MG63 (cell line): ENCODE measurements at regions not wholly inside any gene's neighbourhood (a gene's known extent, or its start where the extent isn't known, plus 50 kb on each side); places are given as distances from the start of the nearest gene placed in this dataset.

ENCODE experiments used
- DNase-seq: peaks from one replicate; pipeline ENCODE4 v3.0.0-alpha.2; 2020
- H3K27me3 ChIP-seq: fragments of 250-450 bp; sonication (Bioruptor Pico); 2 replicates; pipeline ENCODE4 v1.5.1; 2020; ENCODE audit warnings: mild to moderate bottlenecking, moderate library complexity
- H3K36me3 ChIP-seq: fragments of 250-450 bp; sonication (Bioruptor Pico); 2 replicates; pipeline ENCODE4 v1.5.1; 2020; ENCODE audit warnings: mild to moderate bottlenecking, moderate library complexity
- H3K4me3 ChIP-seq: fragments of 250-450 bp; sonication (Bioruptor Pico); 2 replicates; pipeline ENCODE4 v1.5.1; 2020; ENCODE audit warnings: mild to moderate bottlenecking, moderate library complexity
- H3K9me3 ChIP-seq: fragments of 250-450 bp; sonication (Bioruptor Pico); 2 replicates; pipeline ENCODE4 v1.5.1; 2020; ENCODE audit warnings: mild to moderate bottlenecking, moderate library complexity

DNA sequence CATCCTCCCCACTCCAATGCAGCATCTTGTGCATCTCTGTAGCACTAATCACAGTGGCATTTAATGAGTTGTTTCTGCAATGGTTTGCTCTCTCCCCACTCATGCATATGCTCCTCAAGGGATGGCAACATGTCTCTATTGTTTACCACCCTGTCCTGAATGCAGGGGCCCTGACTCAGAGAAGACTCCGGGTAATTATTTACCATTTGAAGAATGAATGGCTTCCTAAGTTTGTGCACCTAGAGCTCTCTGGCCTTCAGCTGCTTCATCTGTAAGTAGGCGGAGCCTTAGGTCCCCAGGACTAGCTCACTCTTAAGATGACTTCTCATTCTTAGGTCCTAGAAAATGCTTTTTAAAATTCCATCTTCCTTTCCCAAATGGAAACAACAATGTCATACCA, 63.7 kb upstream of the IGSF21 start:
- no peak overlapping the region for H3K4me3 ChIP-seq
- no peak for DNase-seq

GRCh38 chr1:18045203-18045602, 62.4 kb upstream of the IGSF21 start:
- H3K9me3 ChIP-seq, result no peaks in the 10 kb centered on the region
- H3K36me3 ChIP-seq, result no peaks in the 10 kb centered on the region
- H3K27me3 ChIP-seq, result no peaks in the 10 kb centered on the region
- no peak overlapping the region for H3K4me3 ChIP-seq
- no peak for DNase-seq

More for the DNA sequence above, 63.7 kb upstream of the IGSF21 start:
- Histone ChIP-seq H3K36me3 (no peaks in the 10 kb centered on the region), H3K9me3 (no peaks in the 10 kb centered on the region), H3K27me3 (no peaks in the 10 kb centered on the region; the same call in 1 of the 2 replicates)

DNA sequence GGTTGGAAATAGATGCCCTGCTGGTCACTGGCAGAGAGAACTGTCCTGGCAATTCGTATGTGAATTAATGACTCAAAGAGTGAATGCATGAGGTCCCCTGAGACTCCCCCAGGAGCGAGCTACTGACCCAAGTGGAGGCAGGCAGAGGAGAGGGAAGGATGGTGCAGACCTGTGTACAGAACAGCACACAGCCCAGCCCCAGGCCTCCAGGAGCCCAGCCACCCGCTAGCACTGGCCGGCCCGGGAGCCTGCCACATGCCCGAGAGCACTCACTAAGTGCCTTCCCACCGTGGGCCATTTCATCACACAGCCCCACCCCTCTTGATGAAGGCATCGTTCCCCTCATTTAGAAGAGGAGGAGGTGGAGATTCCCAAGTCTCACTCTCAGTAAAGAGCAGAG, 62.0 kb upstream of the IGSF21 start:
- no peak overlapping the region for H3K4me3 ChIP-seq
- H3K36me3 ChIP-seq, result no peaks in the 10 kb centered on the region
- no peaks in the 10 kb centered on the region for H3K9me3 ChIP-seq
- no peak for DNase-seq
- H3K27me3 ChIP-seq, result no peaks in the 10 kb centered on the region

- H3K27me3 ChIP-seq, result no peaks in the 10 kb centered on the region
These were observed 60.5 kb upstream of the IGSF21 start for GRCh38 chr1:18047122-18047521.

GRCh38 chr1:18049228-18049627, 58.4 kb upstream of the IGSF21 start:
- Histone ChIP-seq H3K9me3 (no peaks in the 10 kb centered on the region), H3K4me3 (no peak overlapping the region), H3K27me3 (peaks cover 2% of the 10 kb centered on the region; the same call in 1 of the 2 replicates), H3K36me3 (no peaks in the 10 kb centered on the region)
- DNase-seq, result no peak

More at GRCh38 chr1:18047122-18047521, 60.5 kb upstream of the IGSF21 start:
- Histone ChIP-seq H3K36me3 (no peaks in the 10 kb centered on the region), H3K9me3 (no peaks in the 10 kb centered on the region), H3K4me3 (no peak overlapping the region)
- DNase-seq, result no peak

DNA sequence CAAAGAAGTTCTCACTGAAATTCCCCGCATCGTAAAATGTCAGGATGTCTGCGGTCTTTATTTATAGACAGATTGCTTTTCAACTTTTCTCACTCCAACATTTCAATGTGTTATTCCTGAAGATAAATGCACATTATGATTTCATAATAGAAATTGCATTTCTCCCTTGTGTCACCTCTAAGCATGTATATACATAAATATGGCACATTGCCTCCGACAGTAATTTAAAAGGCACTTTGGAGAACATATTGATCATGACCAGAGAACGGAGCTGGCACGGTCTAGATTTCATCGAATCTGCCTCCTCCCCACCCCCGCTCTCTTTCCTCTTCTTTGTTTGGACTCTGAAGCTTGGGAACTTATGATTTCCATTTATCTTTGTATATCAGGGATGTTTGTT, 54.9 kb upstream of the IGSF21 start:
- H3K36me3 ChIP-seq, result no peaks in the 10 kb centered on the region
- DNase-seq, result no peak
- no peaks in the 10 kb centered on the region for H3K9me3 ChIP-seq
- no peak overlapping the region for H3K4me3 ChIP-seq
- peaks cover 12% of the 10 kb centered on the region; the same call in 1 of the 2 replicates for H3K27me3 ChIP-seq

DNA sequence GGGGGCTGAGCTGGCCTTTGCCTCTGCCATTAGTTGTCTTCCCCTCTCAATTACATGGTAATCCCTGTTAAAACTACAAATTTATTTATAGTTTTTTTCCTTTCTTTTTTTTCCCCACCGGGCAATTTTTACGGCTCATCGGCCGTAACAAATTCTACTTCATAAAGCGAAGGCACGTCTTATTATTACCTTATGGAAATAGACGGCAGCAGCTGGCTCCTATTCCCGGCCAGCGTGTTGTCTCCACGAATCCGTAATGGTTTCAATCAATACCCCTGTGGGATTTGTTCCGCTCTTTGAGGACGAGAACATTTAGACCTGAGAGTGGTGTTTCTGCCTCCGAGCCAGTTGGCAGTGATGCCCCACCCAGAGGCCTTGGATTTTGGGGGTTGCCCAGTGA, 52.4 kb upstream of the IGSF21 start:
- no peak for DNase-seq
- Histone ChIP-seq H3K4me3 (no peak overlapping the region), H3K27me3 (peaks cover 30% of the 10 kb centered on the region; the same call in 1 of the 2 replicates), H3K9me3 (no peaks in the 10 kb centered on the region), H3K36me3 (no peaks in the 10 kb centered on the region)

DNA sequence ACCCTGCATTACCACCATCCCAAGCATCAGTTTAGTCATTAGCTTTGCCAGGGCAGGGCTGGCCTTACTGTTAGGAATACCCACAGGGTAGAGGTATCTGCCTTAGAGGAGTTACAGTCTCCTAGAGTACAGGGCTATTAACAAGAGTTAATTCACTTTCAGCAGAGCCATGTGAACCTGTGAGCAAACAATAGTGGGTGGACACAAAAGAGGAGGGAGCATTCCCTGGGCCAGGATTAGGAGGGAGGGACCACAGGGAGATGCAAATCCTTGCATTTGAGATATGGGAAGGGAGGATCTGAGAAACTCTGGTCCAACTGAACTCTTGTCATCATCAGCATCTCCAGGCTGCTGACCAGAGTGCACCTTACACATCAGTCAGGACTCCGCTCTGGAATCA, 51.1 kb upstream of the IGSF21 start:
- no peak for DNase-seq
- Histone ChIP-seq H3K9me3 (no peaks in the 10 kb centered on the region), H3K27me3 (peaks cover 31% of the 10 kb centered on the region; the same call in 1 of the 2 replicates), H3K4me3 (no peak overlapping the region), H3K36me3 (no peaks in the 10 kb centered on the region)

GRCh38 chr1:18057623-18058022, 50.0 kb upstream of the IGSF21 start:
- Histone ChIP-seq H3K4me3 (no peak overlapping the region), H3K27me3 (peaks cover 31% of the 10 kb centered on the region; the same call in 1 of the 2 replicates), H3K9me3 (no peaks in the 10 kb centered on the region), H3K36me3 (no peaks in the 10 kb centered on the region)
- DNase-seq, result no peak
